GM19328 (cell line): ENCODE measurements at regions not wholly inside any gene's neighbourhood (a gene's known extent, or its start where the extent isn't known, plus 50 kb on each side); places are given as distances from the start of the nearest gene placed in this dataset.

Source experiments
- ATAC-seq: cut with Tn5 transposase; IDR thresholded peaks from one replicate; pipeline ENCODE4 v1.9.1; 2021; ENCODE audit warnings: mild to moderate bottlenecking, moderate library complexity; ENCODE audit not compliant: unreplicated experiment

- no peak for ATAC-seq
Measured at GRCh38 chr4:107253579-107254068, 217.5 kb upstream of the DKK2 start.

DNA sequence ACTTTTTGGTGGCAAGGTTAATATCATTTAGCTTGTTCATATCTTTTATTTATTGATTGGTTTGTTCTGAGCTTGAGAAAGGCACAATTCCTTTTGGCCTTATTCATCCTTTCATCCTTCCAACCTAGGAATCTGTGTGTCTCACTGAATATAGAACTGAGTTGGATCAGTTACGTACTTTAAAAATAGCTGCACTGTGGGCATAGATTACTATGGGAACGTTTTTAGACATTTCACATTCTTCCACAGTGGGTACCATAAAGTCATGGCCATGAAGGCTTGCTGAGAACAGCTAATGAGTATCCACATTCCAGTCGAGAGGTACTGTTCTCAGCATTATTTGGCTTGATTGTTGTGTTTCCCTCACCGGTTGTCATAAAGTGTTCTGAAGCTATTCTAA is 217.0 kb upstream of the DKK2 start:
- ATAC-seq: no peak

- ATAC-seq: no peak
Measured at GRCh38 chr4:107252571-107252970, 216.5 kb upstream of the DKK2 start.

- ATAC-seq: no peak
Measured at GRCh38 chr4:107248571-107248970, 212.5 kb upstream of the DKK2 start.

DNA sequence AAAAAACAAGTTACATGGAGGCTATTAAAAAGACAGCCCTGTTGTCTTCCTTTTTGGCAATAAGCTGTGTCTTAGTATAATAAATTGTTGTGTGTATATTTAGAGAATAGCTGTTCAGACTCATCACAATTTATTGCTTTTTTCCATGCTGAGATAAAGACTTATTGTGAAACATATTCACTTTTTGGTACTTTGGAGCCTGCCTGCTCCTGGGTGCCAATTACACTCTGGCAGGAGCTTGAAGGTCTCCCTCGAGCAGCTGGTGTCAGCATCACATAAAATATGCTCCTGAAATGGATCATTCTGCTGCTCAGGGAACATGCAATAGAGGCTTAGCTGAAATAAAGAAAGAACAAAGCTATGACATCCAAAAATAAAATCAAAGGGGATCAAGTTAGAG is 211.6 kb upstream of the DKK2 start:
- ATAC-seq: no peak

GRCh38 chr4:107246761-107247160 is 210.6 kb upstream of the DKK2 start:
- ATAC-seq: no peak

DNA sequence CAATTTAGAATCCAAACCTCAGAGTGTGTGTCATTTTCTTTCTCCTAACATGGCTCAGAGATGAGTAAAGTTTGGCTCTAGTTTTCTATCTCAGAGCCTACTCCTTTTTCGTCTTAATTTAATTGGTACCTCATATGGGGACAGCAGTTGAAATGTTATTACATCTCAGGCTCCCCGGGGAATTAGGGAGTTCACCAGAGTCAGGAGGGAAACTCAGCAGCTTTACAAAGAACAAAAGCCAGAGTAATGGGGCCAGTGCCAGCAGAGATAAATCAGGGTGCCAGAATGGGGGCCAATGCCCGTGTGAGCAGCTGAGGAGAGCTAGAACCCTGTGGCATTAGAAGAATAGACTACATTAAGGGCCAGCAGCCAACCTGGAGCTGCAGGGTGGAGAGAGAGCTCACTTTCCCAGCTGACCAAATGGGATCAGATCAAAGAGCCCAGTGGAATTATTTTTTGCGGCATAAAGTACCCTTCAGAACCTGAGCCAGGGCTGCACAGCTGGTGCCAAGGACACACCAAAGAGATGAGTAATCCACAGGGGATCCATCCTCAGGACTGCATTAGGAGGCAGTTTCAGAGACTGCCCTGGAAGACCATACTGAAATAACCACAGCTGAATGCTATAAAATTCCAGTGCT is 207.1 kb upstream of the DKK2 start:
- ATAC-seq: no peak

GRCh38 chr4:107220976-107221375 is 184.9 kb upstream of the DKK2 start:
- ATAC-seq: no peak

DNA sequence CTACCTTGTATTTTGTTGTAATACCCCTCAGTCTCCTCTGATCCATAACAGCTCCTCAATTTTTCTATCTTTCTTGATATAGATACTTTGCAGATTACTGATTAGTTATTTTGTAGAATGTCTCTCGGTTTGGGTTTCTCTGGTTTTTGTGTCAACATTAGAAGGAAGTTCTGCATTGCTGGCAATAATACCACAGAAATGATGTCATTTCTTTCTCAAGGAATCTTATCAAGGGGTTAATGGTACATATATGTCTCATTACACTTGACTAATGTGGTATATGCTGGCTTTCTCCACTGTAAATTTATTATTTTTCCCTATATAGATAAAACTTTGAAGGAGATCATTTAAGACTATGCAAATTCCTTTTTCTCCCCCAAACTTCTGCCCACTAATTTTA is 183.6 kb upstream of the DKK2 start:
- no peak for ATAC-seq

- no peak for ATAC-seq
Measured at GRCh38 chr4:107216379-107216778, 180.3 kb upstream of the DKK2 start.

DNA sequence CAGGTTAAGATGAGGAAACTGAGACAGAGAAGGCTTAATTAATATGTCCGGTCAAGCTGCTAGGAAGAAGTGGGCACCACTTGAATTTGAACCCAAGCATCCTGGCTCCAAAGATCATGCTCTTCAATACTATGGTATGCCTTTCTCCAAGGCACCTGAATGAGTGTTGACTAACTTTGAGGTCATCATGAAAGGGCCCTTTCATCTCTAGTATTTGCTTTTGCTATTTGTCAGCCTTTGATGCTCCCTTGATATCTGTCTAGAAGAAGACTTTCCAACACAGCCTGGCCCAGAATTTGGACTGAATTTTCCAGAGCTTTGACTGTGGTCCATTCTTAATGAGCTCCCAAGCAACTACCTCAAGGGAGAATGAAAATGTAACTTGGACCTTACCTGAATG is 179.1 kb upstream of the DKK2 start:
- ATAC-seq: no peak

DNA sequence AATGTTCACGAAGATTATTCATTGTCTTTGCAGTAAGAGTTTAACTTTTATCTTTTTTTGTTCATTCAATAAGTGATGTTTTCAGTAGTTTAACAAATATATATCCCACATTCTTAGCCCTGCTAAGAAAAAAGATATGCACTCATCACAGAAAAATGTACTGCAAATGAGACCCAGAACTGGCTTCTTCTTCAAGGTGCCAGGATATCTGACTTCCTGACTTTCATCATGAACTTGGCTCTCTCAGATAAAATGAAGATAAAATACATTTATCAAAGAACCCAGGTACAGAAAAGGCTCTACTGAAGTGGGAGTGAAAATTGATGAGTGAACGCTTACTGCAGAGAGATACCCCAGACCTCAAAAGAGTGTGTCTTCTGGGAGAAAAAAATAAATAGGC is 177.8 kb upstream of the DKK2 start:
- ATAC-seq: no peak

GRCh38 chr4:107213410-107213809 is 177.3 kb upstream of the DKK2 start:
- no peak for ATAC-seq

DNA sequence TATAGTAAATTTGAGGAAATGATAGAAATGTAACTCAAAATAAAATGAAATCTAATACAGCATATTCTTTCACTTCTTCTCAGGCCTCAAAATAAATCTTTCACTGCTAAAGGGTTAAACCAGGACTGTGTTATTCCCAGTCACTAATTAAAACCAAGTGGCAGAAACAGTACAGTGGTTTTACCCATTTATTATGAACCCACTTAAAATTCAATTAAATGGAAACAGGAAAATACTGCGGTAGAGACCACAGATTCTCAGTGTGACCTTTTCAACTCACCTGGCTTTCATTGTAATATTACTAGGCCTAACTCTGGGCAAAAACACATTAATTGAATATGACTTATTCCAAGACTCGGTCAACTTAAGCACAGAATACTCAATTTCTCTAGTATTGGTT is 176.5 kb upstream of the DKK2 start:
- no peak for ATAC-seq

GRCh38 chr4:107210450-107211239 is 174.5 kb upstream of the DKK2 start:
- no peak for ATAC-seq

DNA sequence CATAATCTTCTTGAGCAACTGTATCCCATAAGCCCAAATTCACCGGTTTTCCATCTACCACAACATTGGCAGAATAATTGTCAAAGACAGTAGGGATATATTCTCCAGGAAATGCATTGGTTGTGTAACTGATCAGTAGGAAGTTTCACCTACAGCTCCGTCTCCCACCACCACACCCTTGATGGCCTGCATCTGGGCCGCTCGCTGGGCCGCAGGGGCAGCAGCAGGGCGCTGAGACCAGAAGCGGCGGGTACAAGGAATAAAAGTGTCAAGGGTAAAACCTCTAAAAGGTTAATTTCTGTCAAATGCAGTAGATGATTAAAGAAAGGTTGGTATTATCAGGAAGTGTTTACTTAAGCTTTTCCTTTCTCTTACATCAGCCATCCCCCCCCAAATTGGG is 167.6 kb upstream of the DKK2 start:
- ATAC-seq: no peak

DNA sequence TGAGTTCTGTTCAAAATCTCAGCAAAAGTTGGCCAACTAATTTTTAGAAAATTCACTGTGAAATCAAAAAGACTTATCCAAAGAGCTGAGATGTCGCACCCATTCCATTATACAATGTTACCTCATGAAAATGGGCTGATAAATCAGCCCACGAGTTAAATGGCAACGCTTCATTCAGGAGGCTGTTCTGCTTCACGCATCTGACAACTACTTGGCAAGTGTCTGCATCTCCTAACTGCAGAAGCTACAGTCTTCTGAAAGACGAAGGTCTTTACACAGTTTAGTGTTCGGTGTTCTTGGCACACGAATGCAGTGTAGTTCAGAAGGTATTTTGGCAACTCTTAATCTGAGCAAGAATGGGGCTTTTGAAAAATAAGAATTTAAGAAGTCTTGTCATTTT is 166.6 kb upstream of the DKK2 start:
- no peak for ATAC-seq

- no peak for ATAC-seq
Measured at GRCh38 chr4:107197121-107197520, 161.0 kb upstream of the DKK2 start.

DNA sequence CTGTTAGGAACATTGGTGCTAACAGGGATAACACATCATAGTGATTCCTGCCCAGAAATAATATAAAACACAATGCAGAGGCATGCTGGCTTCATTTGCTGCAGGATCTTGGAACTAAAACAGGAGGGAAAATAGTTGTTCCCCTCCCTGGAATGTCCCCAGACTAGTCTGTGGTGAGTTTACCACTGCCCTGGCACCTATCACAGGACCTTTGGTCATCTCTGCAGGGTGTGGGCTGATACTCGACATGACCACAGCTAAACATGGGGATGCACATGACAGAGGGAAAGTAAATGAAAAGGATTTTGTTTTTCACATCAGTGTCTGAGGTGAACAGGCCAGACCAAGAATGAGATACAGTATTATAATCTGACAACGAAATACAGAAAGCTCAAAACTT is 160.2 kb upstream of the DKK2 start:
- no peak for ATAC-seq

DNA sequence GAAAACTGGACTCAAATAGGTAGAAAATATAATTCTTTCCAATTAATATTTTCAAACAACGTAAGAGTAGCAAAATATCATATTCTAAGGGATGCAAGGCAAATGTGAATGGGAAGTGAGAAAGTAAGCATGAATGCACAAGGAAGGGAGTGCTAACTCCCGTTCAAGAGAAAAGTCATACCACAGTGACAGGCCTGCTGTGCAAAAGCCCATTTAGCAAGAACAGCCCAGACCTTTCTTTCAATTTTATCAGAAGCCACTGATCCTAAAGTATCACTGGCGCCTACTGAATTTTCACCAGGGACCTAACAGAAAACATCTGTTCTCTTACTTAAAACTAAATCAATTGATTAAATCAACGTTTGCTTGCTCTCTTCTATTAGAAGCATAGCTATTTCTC is 157.9 kb upstream of the DKK2 start:
- ATAC-seq: no peak

GRCh38 chr4:107192601-107193000 is 156.5 kb upstream of the DKK2 start:
- ATAC-seq: no peak

GRCh38 chr4:107187091-107187490 is 151.0 kb upstream of the DKK2 start:
- ATAC-seq: no peak
